GM23338 (cell line): ENCODE measurements at regions not wholly inside any gene's neighbourhood (a gene's known extent, or its start where the extent isn't known, plus 50 kb on each side); places are given as distances from the start of the nearest gene placed in this dataset.

ENCODE experiments used
- CTCF ChIP-seq, 2 experiments: fragments of 200-600 bp in 1 of 2; sonication (generic) in 1 of 2; conservative IDR thresholded peaks; 2 replicates each; pipeline versions ENCODE4 v1.5.1 to v1.6.1; 2016 to 2017; ENCODE audit warnings: antibody characterized with exemption in 2 of 2, low read depth in 2 of 2, mild to moderate bottlenecking in 2 of 2, moderate library complexity in 1 of 2
- EZH2 ChIP-seq: fragments of 200-600 bp; sonication (generic); IDR thresholded peaks from one replicate; pipeline ENCODE4 v1.8.0; 2017; ENCODE audit warnings: antibody characterized with exemption, mild to moderate bottlenecking, low read depth; ENCODE audit not compliant: unreplicated experiment
- EZH2phosphoT487 ChIP-seq: fragments of 200-600 bp; sonication (generic); IDR thresholded peaks from one replicate; pipeline ENCODE4 v1.8.1; 2018; ENCODE audit warnings: antibody characterized with exemption; ENCODE audit not compliant: unreplicated experiment

GRCh38 chr12:91999823-92000222 lies 145.8 kb downstream of the BTG1 start:
- no peak for TF ChIP-seq CTCF (conservative IDR thresholded peaks at IDR 0.05; ENCODE audit: low read depth in 2 of 2)
- TF ChIP-seq EZH2 = no peak
- TF ChIP-seq EZH2phosphoT487 = no peak
